ENCODE measurements at regions not wholly inside any gene's neighbourhood (a gene's known extent, or its start where the extent isn't known, plus 50 kb on each side); places are given as distances from the start of the nearest gene placed in this dataset.

GRCh38 chr12:23464241-23464812 is 485.1 kb downstream of the SOX5 start:
- TF ChIP-seq CTCF (IDR thresholded peaks at IDR 0.05), result no peak
- no peak for TF ChIP-seq EZH2 (IDR thresholded peaks at IDR 0.05; ENCODE audit: borderline replicate concordance, insufficient read depth, low read depth, low read length, poor library complexity, severe bottlenecking)
- Histone ChIP-seq H3K4me3 (ENCODE audit: control extremely low read depth in 1 of 5, extremely low read depth in 1 of 5, insufficient read depth in 1 of 5, low read depth in 2 of 5, low read length in 4 of 5) (no peak overlapping the region), H4K20me1 (ENCODE audit: control insufficient read depth, insufficient read depth, low read length, poor library complexity, severe bottlenecking) (no peaks in the 10 kb centered on the region), H3K27me3 (replicated peaks in 1 of 4; ENCODE audit: control extremely low read depth in 1 of 4, control insufficient read depth in 3 of 4, insufficient read depth in 4 of 4, low read length in 3 of 4) (no peaks in the 10 kb centered on the region), H3K9me3 (ENCODE audit: control extremely low read depth in 1 of 3, control insufficient read depth in 2 of 3, insufficient read depth in 1 of 3, low read length in 2 of 3) (peaks cover 0 to 9% (median 4%) of the 10 kb centered on the region in 3 donors), H3K27ac (ENCODE audit: low read length in 2 of 2) (no peak overlapping the region), H3K79me2 (ENCODE audit: control insufficient read depth, insufficient read depth, low read length) (no peaks in the 10 kb centered on the region), H2AFZ (ENCODE audit: insufficient read depth, low read depth, low read length, poor library complexity, severe bottlenecking) (no peak overlapping the region), H3K9ac (ENCODE audit: low read length) (no peak overlapping the region), H3K4me1 (ENCODE audit: control insufficient read depth in 2 of 2, insufficient read depth in 2 of 2, low read length in 2 of 2) (no peaks in the 10 kb centered on the region), H3K36me3 (replicated peaks in 1 of 2; ENCODE audit: control extremely low read depth in 1 of 2, control insufficient read depth in 1 of 2, extremely low read depth in 1 of 2, insufficient read depth in 2 of 2, low read length in 1 of 2) (no peaks in the 10 kb centered on the region), H3K4me2 (replicated peaks; ENCODE audit: low read depth, low read length, poor library complexity, severe bottlenecking) (no peak overlapping the region)
- no peak for ATAC-seq (ENCODE audit: low read depth)
- 98% methylated on average over 2 of the region's 4 CpGs for WGBS (ENCODE audit: insufficient coverage)
- no peak overlapping the region for H3K27ac Mint-ChIP-seq
- no peaks in the 10 kb centered on the region for H3K4me1 Mint-ChIP-seq
- H3K9me3 Mint-ChIP-seq (ENCODE audit: insufficient read depth), result peaks cover 12% of the 10 kb centered on the region
- CTCF ChIA-PET, result no interaction called here
- POLR2A ChIA-PET, result no interaction called here
- intact Hi-C loops (cut with micrococcal nuclease), result no loop called here
- no peak for DNase-seq
- no peaks in the 10 kb centered on the region for H3K27me3 Mint-ChIP-seq
- H3K4me3 Mint-ChIP-seq, result no peak overlapping the region

- ChIA-PET POLR2A (no interaction called here), CTCF (interaction anchor here (0.5 kb wide), 1 partner anchor 584 kb away, joined by 3 read pairs; no protein-coding TSS in a partner anchor)
- Histone ChIP-seq H2AFZ (ENCODE audit: insufficient read depth, low read depth, low read length, poor library complexity, severe bottlenecking) (no peak overlapping the region), H3K9me3 (ENCODE audit: control extremely low read depth in 1 of 3, control insufficient read depth in 2 of 3, insufficient read depth in 1 of 3, low read length in 2 of 3) (peaks cover 0 to 19% (median 0%) of the 10 kb centered on the region in 3 donors), H3K4me2 (replicated peaks; ENCODE audit: low read depth, low read length, poor library complexity, severe bottlenecking) (no peak overlapping the region), H3K4me3 (ENCODE audit: control extremely low read depth in 1 of 5, extremely low read depth in 1 of 5, insufficient read depth in 1 of 5, low read depth in 2 of 5, low read length in 4 of 5) (no peak overlapping the region), H3K27ac (ENCODE audit: low read length in 2 of 2) (no peak overlapping the region), H3K36me3 (replicated peaks in 1 of 2; ENCODE audit: control extremely low read depth in 1 of 2, control insufficient read depth in 1 of 2, extremely low read depth in 1 of 2, insufficient read depth in 2 of 2, low read length in 1 of 2) (no peaks in the 10 kb centered on the region), H3K4me1 (ENCODE audit: control insufficient read depth in 2 of 2, insufficient read depth in 2 of 2, low read length in 2 of 2) (no peaks in the 10 kb centered on the region), H3K79me2 (ENCODE audit: control insufficient read depth, insufficient read depth, low read length) (no peaks in the 10 kb centered on the region), H4K20me1 (ENCODE audit: control insufficient read depth, insufficient read depth, low read length, poor library complexity, severe bottlenecking) (no peaks in the 10 kb centered on the region), H3K9ac (ENCODE audit: low read length) (no peak overlapping the region), H3K27me3 (replicated peaks in 1 of 4; ENCODE audit: control extremely low read depth in 1 of 4, control insufficient read depth in 3 of 4, insufficient read depth in 4 of 4, low read length in 3 of 4) (no peaks in the 10 kb centered on the region)
- peaks cover 7% of the 10 kb centered on the region for H3K27me3 Mint-ChIP-seq
- no peak overlapping the region for H3K4me3 Mint-ChIP-seq
- H3K9me3 Mint-ChIP-seq (ENCODE audit: insufficient read depth), result no peaks in the 10 kb centered on the region
- TF ChIP-seq CTCF (IDR thresholded peaks at IDR 0.05), result no peak
- no peak for TF ChIP-seq EZH2 (IDR thresholded peaks at IDR 0.05; ENCODE audit: borderline replicate concordance, insufficient read depth, low read depth, low read length, poor library complexity, severe bottlenecking)
- no peak for ATAC-seq (ENCODE audit: low read depth)
- 82% methylated on average over 2 of the region's 5 CpGs for WGBS (ENCODE audit: insufficient coverage)
- H3K27ac Mint-ChIP-seq, result no peak overlapping the region
- no peaks in the 10 kb centered on the region for H3K4me1 Mint-ChIP-seq
- intact Hi-C loops (cut with micrococcal nuclease), result no loop called here
- DNase-seq, result no peak
Measured at GRCh38 chr12:23472329-23472971, 477.0 kb downstream of the SOX5 start.

All from B cell (primary cell).